ENCODE measurements at regions not wholly inside any gene's neighbourhood (a gene's known extent, or its start where the extent isn't known, plus 50 kb on each side); places are given as distances from the start of the nearest gene placed in this dataset.
"Not testable (repeated sequence)": the region's sequence is repeated elsewhere in the genome, so short reads cannot be mapped to it uniquely, and the experiment has no call there.

DNA sequence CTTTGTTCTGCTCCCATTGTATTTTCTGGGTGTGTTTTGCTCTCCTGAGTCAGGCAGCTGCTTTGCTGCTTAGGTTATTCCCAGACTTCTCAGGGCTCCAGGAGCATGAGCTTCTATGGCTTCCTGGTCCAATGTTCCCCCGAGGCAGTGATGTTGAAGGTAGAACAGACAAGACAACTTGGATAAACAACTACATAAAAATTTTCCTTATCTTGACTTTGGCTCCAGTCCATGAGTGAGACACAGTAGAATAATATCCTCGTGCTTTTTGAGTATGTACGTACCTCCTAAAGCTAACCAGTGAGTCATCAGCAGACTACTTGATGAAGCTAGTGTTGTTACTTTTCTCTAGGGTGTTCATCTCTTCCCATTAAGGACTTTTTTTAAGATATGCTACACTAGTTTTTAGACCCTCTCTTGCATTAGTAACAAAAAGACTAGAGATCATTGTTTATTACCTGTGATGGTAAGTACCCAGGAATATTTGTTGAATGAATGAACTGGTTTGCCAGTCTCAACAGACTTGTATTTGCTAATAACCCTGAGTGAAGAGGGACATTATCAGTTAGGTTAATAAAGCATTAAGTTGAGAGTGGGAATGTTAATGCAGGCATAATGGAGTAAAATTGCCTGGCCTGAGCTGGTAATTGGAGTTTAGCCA is 131.9 kb downstream of the FHIP1A start:
- no peak overlapping the region for H3K4me3 ChIP-seq (ENCODE audit: low read depth, low read length)
- TF ChIP-seq, protein P1, sequence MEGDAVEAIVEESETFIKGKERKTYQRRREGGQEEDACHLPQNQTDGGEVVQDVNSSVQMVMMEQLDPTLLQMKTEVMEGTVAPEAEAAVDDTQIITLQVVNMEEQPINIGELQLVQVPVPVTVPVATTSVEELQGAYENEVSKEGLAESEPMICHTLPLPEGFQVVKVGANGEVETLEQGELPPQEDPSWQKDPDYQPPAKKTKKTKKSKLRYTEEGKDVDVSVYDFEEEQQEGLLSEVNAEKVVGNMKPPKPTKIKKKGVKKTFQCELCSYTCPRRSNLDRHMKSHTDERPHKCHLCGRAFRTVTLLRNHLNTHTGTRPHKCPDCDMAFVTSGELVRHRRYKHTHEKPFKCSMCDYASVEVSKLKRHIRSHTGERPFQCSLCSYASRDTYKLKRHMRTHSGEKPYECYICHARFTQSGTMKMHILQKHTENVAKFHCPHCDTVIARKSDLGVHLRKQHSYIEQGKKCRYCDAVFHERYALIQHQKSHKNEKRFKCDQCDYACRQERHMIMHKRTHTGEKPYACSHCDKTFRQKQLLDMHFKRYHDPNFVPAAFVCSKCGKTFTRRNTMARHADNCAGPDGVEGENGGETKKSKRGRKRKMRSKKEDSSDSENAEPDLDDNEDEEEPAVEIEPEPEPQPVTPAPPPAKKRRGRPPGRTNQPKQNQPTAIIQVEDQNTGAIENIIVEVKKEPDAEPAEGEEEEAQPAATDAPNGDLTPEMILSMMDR (IDR thresholded peaks at IDR 0.05; ENCODE audit: insufficient read depth, low read depth, low read length) = no peak
- DNase-seq (ENCODE audit: low read depth) = peak; percentile 92

DNA sequence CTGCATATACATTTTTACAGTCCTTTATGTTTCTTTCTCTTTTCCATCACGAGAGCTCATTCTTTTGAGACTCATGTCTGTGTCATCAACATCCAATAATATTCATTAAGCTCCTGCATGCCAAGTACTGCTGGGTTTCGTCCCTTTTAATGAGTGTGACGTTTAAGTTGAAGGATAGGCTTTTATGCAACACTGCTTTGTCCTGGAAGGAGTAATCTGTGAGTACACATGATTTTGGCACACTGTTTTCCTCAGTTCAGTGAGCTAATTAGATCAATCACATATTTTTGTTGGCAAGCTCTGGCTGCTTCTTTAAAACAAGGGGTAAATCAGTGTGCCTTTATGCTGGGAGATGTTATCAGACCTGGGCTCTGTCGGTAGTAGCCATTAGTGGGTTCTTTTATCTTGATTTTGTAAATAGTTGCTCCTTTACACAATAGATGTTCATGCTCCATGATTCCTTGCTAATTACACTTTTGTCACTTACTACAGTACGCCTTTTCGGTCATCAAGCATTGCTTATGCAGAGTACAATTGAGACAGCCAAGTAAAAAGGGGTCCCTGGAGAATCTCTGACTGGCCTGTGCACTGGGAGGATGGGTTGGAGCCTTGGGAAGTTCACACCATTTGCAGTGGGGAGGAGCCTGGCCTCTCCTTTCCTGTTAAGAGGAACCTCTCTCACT is 132.6 kb downstream of the FHIP1A start:
- H3K4me3 ChIP-seq (ENCODE audit: low read depth, low read length) = no peak overlapping the region
- TF ChIP-seq, protein P1 (IDR thresholded peaks at IDR 0.05; ENCODE audit: insufficient read depth, low read depth, low read length) = no peak
- peak; percentile 85 for DNase-seq (ENCODE audit: low read depth)

DNA sequence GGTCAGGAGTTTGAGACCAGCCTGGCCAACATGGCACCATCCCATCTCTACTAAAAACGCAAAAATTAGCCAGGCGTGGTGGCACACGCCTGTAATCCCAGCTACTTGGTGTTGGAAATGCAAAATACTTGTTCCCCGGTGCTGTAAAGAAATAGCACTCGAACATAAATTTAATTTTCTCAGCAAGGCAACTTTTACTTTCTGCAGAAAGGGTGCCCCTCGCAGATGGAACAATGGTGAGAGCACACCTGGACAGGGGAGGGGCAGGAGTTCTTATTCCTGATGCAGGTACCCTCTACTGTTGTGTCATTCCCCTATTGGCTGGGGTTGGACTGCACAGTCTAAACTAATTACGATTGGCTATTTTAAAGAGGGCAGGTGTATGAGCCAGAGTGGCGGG is 139.7 kb downstream of the FHIP1A start:
- TF ChIP-seq, protein P1 (IDR thresholded peaks at IDR 0.05; ENCODE audit: insufficient read depth, low read depth, low read length) = no peak
- H3K4me3 ChIP-seq (ENCODE audit: low read depth, low read length) = no peak overlapping the region
- DNase-seq (ENCODE audit: low read depth) = no peak

DNA sequence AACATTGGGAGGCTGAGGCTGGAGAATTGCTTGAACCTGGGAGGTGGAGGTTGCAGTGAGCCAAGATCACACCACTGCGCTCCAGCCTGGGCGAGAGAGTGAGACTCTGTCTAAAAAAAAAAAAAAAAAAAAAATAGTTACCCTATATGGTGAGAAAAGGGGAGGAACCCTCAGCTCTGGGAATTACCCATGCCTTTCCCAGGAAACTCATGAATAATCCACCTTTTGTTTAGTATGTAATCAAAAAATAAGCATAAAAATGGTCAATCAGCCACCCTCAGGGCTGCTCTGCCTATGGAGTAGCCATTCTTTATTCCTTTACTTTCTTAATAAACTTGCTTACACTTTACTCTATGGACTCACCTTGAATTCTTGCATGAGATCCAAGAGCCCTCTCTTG is 140.4 kb downstream of the FHIP1A start:
- H3K4me3 ChIP-seq (ENCODE audit: low read depth, low read length); DNase-seq (ENCODE audit: low read depth): not testable (repeated sequence)

DNA sequence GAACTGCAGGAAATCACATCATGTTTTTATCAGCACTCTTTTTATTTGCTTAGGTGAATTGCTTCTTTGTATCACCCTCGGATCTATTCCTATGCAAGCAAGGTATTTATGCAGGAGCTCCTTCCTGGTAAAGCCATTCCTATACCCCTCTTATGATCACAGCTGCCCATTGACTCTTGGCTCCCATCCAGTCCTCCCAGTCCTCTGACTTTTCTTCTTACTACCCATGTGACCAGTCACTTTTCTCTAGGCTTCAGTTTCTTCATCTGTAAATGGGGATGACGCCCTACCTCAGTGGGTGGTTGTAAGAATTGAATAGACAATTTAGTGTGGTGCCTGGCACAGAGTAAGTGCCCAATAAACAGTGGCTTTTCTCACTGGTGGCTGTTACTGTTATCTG is 144.9 kb downstream of the FHIP1A start:
- TF ChIP-seq, protein P1 (IDR thresholded peaks at IDR 0.05; ENCODE audit: insufficient read depth, low read depth, low read length) = no peak
- no peak for DNase-seq (ENCODE audit: low read depth)
- no peak overlapping the region for H3K4me3 ChIP-seq (ENCODE audit: low read depth, low read length)

DNA sequence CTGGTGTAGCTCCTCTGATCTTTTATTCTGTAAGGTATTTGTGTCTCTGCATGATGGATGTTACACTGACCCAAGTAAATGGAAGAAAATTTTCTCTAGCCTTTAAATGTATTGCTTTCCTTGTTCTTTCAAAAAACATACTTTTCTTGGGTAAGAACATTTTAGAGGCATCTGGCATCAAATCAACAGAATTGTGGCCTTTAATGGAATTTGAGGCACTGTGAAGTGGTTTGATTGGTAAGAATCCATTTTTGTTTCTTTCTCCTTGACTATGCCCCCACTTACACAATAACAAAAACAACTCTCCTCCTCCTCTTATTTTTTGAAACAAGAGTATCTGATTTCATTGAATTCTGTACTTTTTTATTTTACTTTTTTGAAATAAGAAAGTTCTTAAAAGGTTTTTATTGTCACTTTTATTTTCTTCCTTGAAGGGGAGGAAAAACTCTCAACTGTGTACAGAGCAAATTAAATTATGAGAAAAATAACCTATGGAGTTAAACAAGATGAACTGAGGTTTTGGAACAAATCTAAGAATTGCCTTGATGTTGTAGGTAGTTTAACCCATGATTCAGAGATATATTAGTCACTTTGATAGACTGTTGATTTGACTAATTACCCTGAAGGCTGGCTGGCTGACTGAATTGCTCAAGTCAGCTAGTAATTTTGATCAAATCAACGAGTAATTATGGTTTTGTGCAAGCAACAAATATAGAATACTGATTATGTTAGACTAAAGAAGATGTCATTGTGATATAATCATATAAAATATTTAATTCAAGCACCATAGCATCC is 146.4 kb downstream of the FHIP1A start:
- no peak for DNase-seq (ENCODE audit: low read depth)
- TF ChIP-seq, protein P1 (IDR thresholded peaks at IDR 0.05; ENCODE audit: insufficient read depth, low read depth, low read length) = no peak

DNA sequence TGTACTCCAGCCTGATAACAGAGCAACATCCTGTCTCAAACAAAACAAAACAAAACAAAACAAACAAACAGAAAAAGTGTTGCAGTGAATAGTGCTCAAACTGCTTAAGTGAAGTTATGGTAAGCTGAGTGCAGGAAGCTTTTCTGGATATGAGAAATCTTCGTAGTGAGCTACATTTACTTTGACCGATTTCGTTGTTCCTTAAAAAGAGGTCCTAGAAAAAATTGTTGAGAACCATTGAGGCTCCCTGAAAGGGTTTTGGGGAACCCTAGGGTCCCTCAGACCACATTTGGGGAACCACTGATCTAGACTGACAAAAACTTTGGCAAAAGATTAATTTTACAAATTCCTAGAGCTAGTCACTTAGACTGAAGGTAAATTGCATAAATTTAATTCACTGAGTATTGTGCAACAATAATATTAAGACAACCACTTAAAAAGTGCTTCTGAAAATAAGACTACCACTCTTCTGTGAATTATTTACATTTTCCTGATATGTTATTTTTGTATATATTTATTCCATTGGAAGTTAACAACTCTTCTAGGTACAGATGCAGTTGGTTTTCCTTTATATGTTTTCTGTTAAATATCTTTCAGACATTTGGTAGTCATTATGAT is 149.6 kb downstream of the FHIP1A start:
- TF ChIP-seq, protein P1 (IDR thresholded peaks at IDR 0.05; ENCODE audit: insufficient read depth, low read depth, low read length) = no peak
- DNase-seq (ENCODE audit: low read depth) = no peak

More for the DNA sequence above, 146.4 kb downstream of the FHIP1A start:
- H3K4me3 ChIP-seq (ENCODE audit: low read depth, low read length) = no peak overlapping the region

More for the DNA sequence above, 149.6 kb downstream of the FHIP1A start:
- no peak overlapping the region for H3K4me3 ChIP-seq (ENCODE audit: low read depth, low read length)

All from fibroblast of villous mesenchyme (primary cell).